Urothelium cell line (cell line): ENCODE measurements at regions not wholly inside any gene's neighbourhood (a gene's known extent, or its start where the extent isn't known, plus 50 kb on each side); places are given as distances from the start of the nearest gene placed in this dataset.
A peak's percentile ranks its signal among the peaks of the same experiment; 100 is the strongest.
"Not testable (repeated sequence)": the region's sequence is repeated elsewhere in the genome, so short reads cannot be mapped to it uniquely, and the experiment has no call there.

Source experiments
- DNase-seq: peaks from one replicate; pipeline ENCODE4 v3.0.0; 2011; ENCODE audit warnings: low spot score, mixed read lengths
- FAIRE-seq: peaks from 2 replicates; lab custom pipeline; 2011; peaks lifted over from hg19 to GRCh38; lab: Jason Lieb, UNC

DNA sequence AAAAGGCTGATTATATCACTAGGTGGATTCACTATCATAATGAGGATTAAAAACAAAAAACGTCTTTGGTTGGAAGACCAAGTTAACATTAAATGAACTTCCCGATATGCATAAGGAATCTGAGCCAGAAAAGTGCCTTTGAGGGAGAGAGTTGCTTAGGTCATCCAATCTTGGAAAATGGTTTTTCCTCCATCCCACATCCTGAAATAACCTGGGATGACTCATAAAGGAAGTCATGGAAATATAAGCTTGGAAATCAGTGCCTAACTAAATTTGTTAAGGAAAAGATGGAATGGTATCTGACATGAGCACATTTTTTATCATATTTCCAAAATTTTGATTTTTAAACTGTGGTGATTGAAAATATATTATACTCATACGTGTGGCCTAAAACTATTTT is 66.0 kb downstream of the KBTBD8 start:
- FAIRE-seq (no peak), DNase-seq (peak; percentile 20)

DNA sequence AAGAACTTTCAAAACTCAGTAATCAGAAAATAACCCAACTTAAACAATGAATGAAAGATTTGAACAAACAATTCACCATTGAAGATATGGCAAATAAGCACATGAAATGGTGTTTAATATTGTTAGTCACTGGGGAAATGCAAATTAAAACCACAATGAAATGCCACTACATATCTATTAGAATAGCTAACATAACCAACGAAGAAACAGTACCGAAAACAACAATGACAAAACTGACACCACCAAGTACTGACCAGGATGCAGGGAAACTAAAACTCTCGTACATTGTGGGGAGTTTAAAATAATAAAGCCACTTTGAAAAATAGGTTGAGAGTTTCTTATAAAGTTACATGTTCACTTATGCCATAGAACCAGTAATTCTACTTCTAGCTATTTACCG is 69.1 kb downstream of the KBTBD8 start:
- DNase-seq (no peak), FAIRE-seq (no peak)

DNA sequence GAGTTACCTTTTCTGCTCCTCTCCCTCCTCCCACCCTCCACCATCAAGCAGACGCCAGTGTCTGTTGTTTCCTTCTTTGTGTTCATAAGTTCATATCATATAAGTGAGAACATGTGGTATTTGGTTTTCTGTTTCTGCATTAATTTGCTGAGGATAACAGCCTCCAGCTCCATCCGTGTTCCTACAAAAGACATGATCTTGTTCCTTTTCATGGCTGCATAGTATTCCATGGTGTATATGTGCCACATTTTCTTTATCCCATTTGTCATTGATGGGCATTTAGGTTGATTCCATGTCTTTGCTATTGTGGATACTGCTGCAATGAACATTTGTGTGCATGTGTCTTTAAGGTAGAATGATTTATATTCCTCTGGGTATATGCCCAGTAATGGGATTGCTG is 74.5 kb downstream of the KBTBD8 start:
- not testable (repeated sequence) for FAIRE-seq, DNase-seq

DNA sequence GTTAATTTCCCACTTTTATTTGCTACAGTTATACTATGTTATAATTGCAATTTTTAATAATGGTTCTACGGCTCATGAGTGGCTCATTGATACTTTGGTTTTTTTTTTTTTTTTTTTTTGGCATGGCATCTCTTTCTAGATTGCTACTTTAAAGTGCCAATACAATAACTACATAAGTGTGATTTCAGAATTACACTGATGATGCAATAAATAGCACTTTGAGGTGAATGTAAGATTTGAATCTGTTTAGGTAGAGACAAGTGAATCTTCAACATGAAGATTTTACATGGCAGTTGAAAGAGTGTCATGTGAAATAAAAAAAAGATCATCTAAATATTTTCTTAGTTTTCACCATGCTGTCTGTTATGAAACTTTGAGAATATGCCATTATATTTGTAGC is 75.7 kb downstream of the KBTBD8 start:
- FAIRE-seq (no peak), DNase-seq (no peak)

DNA sequence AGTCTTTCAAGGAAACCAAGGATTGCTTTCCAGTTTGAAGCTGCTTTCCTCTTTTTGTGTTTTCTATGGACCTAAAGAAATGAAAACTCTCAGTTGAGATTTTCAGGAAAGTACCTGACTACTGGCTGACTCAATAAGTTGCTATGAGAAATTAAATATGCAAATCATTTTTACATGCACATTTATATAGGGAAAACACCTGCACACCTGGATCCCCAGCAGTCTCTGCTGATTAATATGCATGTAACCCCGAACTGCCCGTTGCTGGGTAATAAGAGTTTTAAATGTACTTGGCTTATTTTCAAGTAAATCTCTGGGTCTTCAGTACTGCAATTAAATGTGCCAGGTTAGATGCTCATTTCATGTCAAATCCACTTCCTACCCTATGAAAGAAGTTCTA is 77.2 kb downstream of the KBTBD8 start:
- FAIRE-seq (no peak), DNase-seq (no peak)

DNA sequence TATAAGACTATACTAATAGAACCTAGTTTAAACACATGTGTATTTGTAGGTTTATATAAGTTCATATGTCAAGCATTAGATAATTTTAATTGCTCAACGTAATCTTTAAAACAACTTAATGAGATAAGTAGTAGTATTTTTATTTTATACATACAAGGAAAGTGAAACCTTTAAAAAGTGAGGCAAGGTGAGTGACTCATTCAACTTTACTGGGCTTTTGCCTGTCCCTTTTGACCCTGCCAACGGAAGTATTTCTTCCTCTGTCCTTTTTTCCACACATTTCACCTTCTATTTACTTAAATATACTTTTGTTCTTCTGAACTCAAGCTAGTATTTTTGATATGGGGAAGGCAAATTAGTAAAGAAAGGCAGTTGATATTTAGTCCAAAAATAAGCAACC is 78.5 kb downstream of the KBTBD8 start:
- DNase-seq = no peak
- no peak for FAIRE-seq

DNA sequence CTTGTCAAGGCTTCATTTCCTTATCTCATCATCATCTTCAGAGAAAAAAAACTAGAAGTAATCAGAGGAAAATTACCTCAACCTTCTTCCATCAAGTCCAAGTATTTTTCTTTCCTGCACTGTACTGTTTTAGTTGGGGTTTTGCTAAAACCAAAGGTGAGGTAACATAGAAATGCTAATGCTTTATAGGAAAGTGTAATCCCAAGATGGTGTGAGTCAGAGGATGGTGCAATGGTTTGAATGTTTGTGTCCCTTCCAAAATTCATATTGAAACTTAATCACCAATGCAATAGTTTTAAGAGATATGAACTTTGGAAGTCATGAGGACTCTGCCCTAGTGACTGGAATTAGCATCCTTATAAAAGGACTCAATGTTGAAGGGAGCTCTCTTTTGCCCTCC is 79.5 kb downstream of the KBTBD8 start:
- FAIRE-seq = no peak
- no peak for DNase-seq

DNA sequence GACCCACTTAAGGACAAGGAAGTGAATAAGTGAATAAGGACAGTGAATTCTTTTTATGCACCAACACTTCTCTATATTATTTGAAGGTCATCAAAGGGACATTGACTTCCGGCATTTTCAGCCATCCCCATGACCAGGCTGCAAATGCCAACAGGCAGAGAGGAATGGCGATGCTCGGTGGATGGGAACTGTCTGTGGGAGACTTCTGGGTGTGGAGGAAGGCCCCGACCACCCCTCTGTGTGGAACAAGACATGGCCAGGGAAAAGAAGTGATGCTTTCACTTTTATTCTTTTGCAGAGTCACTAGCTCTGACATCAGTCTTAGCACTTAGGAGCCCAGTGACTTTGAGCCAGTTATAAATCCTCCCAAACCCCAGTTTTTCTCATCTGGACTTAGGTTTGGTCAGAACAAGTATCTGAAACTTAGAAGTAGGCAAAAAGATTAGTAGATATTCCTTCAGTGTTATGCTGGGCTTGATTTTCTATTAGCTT is 84.5 kb downstream of the KBTBD8 start:
- DNase-seq (no peak), FAIRE-seq (no peak)

DNA sequence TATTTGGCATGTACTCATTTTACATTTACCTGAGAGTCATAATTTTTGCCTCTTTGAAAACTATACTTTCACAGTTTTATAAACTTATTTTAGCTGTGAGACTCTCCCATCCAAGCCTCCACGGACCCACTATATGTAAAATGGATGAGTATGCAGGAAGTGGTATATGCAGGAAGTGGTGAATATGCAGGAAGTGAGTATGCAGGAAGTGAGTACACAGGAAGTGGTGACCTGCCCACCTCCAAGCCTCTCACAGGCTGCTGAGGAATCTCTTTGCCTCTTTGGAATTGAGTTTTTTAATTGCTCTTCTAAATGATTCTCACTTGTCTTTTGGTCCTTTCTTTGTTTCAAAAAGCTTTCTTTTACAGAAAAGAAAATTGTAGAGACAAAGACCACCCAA is 85.2 kb downstream of the KBTBD8 start:
- no peak for FAIRE-seq

DNA sequence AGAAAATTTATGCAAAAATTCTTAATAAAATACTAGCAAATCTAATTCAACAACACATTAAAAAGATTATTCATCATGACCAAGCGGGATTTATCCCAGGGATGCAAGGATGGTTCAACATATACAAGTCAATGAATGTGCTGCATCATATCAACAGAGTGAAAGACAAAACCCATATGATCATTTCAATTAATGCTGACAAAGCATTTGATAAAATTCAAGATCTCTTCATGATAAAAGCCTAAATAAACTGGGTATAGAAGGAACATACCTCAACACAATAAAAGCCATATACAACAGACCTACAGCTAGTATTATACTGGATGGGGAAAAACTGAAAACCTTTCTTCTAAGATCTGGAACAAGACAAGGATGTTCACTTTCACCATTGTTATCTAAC is 89.7 kb downstream of the KBTBD8 start:
- FAIRE-seq (no peak), DNase-seq (no peak)

More for the DNA sequence above, 85.2 kb downstream of the KBTBD8 start:
- DNase-seq = peak; percentile 21

DNA sequence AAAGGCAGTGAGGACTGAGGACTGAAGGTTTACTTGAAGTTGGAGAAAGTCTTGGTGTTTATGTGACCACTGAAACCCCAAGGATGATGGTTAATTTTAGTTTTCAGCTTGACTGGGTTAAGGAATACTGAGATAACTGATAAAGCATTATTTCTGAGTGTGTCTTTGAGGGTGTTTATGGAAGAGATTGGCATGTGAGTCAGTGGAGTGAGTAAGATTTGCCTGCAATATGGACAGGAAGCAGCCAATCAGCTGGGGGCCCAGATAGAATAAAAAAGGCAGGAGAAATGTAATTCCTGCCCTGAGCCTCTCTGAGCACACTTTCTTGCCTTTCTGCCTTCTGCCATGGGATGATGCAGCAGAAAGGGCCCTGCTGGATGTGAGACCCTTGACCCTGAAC is 92.4 kb downstream of the KBTBD8 start:
- DNase-seq = no peak
- no peak for FAIRE-seq

DNA sequence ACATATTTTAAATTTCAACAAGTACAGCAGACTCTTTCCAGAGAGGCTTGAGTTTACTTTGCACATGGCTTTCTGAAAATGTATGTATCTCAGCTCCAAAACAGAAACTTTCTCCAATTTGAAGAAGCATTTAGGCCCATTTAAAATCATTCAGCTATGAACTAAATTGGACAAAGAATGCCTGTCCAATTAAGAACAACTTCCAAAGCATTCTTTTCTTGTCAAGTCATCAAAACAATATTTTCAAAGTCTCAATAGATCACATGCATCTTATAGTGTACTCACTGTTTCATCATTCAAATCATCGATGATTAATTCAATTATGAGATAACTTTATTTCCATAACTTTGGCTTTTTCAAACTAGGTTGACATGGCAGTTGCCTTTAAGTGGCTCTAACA is 95.2 kb downstream of the KBTBD8 start:
- no peak for FAIRE-seq
- no peak for DNase-seq

DNA sequence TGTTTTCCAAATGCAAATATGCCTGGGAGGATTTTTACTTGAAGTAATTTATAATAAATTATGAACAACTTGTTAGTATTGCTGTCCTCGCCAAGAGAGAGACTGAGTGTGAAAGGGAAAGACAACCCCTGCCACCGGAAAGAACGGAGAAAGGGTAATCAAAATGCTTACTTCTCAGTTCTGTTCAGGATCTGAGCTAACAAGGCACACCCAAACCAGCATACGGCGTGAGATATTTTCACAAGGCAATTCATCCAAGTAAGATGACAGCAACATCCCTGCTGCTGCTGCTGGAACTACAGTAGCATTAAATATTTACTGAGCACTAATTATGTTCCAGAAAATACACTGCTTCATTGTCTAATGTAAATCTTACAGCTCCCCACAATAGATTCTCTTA is 96.1 kb downstream of the KBTBD8 start:
- FAIRE-seq (no peak), DNase-seq (no peak)

DNA sequence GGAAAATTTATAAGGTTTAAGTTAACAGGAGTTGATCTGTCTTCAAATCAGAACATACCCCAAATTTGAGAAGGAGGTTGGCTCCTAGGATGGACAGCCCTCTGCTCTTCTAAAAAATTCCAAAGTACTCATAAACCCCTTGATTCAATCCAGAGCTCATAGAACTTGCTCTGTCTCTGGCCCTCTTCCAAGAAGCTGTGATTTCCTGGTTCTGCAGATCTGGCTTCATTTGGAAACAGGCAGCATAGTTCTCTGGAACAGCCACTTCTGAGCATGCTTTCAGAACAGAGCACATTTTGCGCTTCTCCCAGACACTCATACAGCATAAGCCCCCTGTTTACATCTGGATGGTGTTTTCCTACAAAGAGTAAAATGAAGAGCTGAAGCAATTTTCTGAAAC is 96.7 kb downstream of the KBTBD8 start:
- DNase-seq (no peak), FAIRE-seq (no peak)

DNA sequence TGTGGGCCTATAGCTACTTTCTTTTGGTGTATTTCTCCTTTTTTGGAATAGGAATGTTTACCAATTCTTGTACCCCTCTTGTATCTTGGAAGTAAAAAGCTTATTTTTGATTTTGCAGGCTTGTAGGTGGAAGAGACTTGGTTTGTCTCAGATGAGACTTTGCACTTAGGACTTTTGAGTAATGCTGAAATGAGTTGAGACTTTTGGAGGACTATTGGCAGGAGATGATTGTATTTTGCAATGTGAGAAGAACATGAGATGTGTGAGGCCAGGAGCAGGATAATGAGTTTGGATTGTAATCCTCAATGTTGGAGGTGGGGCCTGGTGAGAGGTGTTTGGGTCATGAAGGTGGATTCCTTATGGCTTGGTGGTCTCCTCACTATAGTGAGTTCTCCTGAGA is 106.3 kb downstream of the KBTBD8 start:
- DNase-seq = no peak
- no peak for FAIRE-seq

DNA sequence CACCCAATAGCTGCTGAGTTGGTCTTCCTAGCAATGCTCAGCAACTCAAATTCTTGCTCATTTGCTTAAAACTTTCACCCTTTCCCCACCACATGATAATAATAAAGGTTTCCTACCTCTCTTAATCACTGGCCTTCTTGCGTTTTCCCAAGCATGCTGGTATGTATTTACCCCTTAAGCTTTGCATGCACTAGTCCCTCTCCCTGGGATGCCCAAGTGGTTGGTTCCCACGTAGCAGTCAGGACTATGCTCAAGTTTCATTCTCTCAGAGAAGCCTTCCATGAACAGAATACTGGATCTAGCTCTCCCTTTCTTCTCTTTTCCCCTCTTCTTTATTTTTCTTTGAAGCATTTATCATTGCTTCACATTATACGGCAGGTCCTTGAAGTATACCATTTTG is 108.8 kb downstream of the KBTBD8 start:
- DNase-seq (no peak), FAIRE-seq (no peak)

DNA sequence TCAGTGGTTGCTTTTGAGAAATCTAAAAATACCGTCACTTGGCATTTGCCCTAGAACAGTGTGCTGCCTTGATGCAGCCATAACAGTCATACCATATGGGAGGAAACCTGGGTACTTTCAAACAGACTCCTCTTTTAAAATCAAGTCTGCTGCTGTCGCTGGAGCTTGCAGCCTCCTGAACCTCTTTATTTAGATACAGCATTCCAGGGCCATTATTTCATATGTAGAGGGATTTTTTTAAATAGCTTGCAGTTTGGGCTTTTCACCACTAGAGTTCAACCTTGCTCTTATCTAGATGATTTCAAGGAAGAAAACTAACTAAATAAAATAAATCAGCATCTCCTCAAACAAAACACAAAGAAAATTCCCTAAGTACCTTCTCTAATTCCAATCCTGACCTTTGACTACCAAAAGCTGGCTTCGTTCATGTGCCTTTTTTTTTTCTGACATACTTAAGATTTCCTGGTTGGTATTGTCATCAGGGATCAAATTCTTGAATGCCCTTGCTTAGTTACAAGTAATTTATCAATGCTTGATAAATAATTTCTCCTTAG is 111.6 kb downstream of the KBTBD8 start:
- DNase-seq (peak; percentile 37), FAIRE-seq (no peak)

DNA sequence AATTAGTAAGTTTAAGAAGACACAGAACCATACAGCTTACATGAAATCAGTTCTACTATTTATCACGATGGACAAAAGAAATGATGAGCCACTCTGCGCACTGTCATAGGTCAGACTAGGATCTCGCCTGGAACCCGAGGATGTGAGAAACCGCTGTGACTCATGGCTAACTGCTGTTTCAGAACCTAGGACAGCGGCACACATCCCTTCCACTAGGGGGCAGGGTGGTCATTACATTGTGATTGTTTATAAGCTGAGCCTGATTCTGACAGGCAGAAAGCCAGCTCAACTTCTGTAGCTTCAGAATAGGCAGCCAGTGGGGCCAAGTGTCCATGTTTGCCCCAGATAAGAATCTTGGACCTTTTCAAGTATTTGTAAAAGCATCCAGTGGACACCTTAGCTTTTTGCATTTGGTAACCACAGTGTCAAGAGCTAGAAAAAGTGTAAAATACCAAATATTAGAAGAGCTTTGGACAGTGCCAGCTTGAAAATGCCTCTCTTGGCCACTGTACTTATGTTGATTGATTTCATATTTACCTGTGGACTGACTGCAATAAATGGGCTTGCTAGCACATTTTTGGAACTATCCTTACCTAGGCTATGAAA is 115.8 kb downstream of the KBTBD8 start:
- peak; percentile 85 for FAIRE-seq
- DNase-seq = peak; percentile 77

DNA sequence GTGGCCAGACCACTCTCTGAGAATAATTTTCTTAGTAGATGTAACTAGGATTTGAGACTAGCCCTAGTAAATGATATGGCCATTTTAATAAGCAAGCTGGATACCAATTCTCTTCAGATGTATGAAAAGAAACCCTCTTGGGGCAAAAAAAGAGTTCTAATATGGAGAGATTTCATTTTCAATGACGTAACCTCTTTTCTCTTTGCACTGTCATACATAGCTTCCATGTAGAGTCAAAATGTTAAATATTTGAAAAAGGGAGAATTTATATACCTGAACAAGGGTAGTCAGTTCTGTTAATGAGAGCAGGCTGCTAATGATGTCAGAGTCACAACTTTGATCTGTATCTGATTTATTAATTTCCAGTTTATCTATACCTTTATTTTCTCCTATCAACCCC is 120.0 kb downstream of the KBTBD8 start:
- DNase-seq = no peak
- no peak for FAIRE-seq

DNA sequence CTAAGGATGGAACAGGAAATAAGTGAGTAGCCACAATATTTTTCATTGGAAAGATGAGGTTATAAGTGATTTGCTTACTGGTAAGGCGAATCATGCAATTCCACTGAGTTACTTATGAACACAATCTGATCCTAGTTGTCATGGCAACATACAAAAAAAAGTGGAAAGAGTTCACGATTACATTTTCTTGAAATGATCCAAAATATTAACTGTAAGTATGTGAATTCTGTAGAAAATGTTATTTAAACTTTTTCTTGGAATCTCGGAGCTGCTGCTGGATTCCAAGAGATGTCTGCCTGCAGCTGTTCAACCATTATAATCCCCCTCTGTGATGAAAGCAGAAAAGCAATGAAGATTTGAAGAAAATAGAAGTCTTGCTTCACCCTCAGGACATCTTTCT is 120.5 kb downstream of the KBTBD8 start:
- FAIRE-seq = no peak
- DNase-seq = no peak

DNA sequence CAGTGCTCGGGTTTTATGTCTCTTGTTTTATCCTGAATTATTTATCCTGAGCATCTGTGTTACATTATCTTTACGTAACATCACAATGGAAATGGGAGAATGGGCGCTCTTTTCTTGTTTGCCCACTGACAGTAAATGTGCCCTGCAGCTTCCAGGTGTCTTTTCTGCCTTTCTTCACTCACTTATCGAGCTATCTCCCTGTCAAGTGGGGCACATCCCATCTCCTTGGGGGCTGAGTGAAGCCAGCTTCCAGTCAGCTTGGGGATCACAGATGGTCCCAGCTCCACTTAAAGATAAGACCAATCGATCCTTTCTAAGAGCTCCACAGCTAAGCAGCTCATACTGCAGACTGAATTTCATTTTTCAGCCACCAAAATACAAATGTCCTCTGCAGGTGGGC is 125.8 kb downstream of the KBTBD8 start:
- no peak for FAIRE-seq
- no peak for DNase-seq

DNA sequence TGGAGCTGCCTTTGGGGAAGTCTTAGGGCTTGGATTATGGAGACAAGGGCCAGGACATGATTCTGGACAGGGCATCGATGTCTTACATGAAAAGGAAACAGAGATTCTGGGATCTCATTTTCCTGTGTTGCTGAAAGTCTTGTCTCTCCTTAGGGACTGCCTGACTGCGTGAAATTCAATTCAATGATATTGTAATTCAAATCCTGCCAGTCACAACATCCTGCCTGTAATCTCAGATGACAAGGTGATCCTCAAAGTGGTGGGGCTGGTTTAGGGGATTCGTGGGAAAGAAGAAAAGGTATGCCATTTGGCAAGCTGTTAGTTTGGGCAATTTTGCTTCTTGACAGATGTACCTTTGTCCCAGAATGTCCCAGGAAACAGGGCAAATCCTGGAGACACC is 129.1 kb downstream of the KBTBD8 start:
- no peak for FAIRE-seq

DNA sequence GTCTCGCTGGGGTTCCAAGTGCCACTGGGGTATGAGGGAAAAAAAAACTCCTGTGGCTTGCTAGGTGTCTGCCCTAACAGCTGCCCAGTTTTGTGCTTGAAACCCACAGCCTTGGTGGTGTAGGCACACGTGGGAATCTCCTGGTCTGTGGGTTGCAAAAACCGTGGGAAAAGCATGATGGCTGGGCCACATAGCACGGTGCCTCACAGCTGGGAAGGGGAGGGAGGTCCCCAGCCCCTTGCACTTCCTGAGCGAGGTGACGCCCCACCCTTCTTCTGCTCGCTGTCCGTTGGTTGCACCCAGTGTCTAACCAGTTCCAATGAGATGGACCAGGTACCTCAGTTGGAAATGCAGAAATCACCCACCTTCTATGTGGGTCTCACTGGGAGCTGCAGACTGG is 144.3 kb downstream of the KBTBD8 start:
- no peak for DNase-seq
- FAIRE-seq = no peak

More for the DNA sequence above, 129.1 kb downstream of the KBTBD8 start:
- DNase-seq = no peak
